HG02885 (cell line): ENCODE measurements at regions not wholly inside any gene's neighbourhood (a gene's known extent, or its start where the extent isn't known, plus 50 kb on each side); places are given as distances from the start of the nearest gene placed in this dataset.

Experiments
- ATAC-seq: cut with Tn5 transposase; IDR thresholded peaks from one replicate; pipeline ENCODE4 v1.9.1; 2021; ENCODE audit warnings: mild to moderate bottlenecking; ENCODE audit not compliant: unreplicated experiment, poor library complexity

- ATAC-seq = no peak
These were observed 208.7 kb downstream of the SOX4 start for GRCh38 chr6:21802175-21802822.

GRCh38 chr6:21804941-21805610, 211.5 kb downstream of the SOX4 start:
- ATAC-seq = no peak

GRCh38 chr6:21807299-21808044, 213.9 kb downstream of the SOX4 start:
- no peak for ATAC-seq

- ATAC-seq = no peak
These were observed 214.5 kb downstream of the SOX4 start for GRCh38 chr6:21808045-21808470.

GRCh38 chr6:21808551-21809242, 215.1 kb downstream of the SOX4 start:
- ATAC-seq = no peak

GRCh38 chr6:21811484-21811883, 217.9 kb downstream of the SOX4 start:
- ATAC-seq = no peak

- ATAC-seq = no peak
These were observed 222.7 kb downstream of the SOX4 start for GRCh38 chr6:21816231-21816630.

- no peak for ATAC-seq
These were observed 226.9 kb downstream of the SOX4 start for GRCh38 chr6:21820442-21820841.

GRCh38 chr6:21823371-21823770, 229.8 kb downstream of the SOX4 start:
- ATAC-seq = no peak

GRCh38 chr6:21824431-21825177, 231.1 kb downstream of the SOX4 start:
- ATAC-seq = no peak

- no peak for ATAC-seq
These were observed 232.5 kb downstream of the SOX4 start for GRCh38 chr6:21826023-21826422.

GRCh38 chr6:21826904-21827303, 233.4 kb downstream of the SOX4 start:
- ATAC-seq = no peak

- no peak for ATAC-seq
These were observed 234.1 kb downstream of the SOX4 start for GRCh38 chr6:21827425-21828202.

GRCh38 chr6:21828704-21829103, 235.2 kb downstream of the SOX4 start:
- ATAC-seq = no peak

GRCh38 chr6:21829126-21829525, 235.6 kb downstream of the SOX4 start:
- ATAC-seq = no peak

GRCh38 chr6:21831521-21832291, 238.2 kb downstream of the SOX4 start:
- no peak for ATAC-seq

GRCh38 chr6:21836277-21836676, 242.7 kb downstream of the SOX4 start:
- ATAC-seq = no peak

- no peak for ATAC-seq
These were observed 243.3 kb downstream of the SOX4 start for GRCh38 chr6:21836772-21837425.
